Vagina (tissue), 2 donors: ENCODE measurements at regions not wholly inside any gene's neighbourhood (a gene's known extent, or its start where the extent isn't known, plus 50 kb on each side); places are given as distances from the start of the nearest gene placed in this dataset.

ENCODE experiments used
- DNase-seq, 2 donors: peaks; one replicate each; pipeline ENCODE4 v3.0.0-alpha.2; 2017; ENCODE audit errors: extremely low spot score in 2 of 2
- H3K27ac ChIP-seq: fragments of 200-600 bp; sonication (generic); one replicate; pipeline ENCODE4 v1.5.1; 2019
- H3K27me3 ChIP-seq: fragments of 200-600 bp; sonication (generic); one replicate; pipeline ENCODE4 v1.5.1; 2019
- H3K36me3 ChIP-seq, 2 donors: fragments of 200-600 bp; sonication (generic); one replicate each; pipeline ENCODE4 v1.5.1; 2017 to 2019
- H3K4me1 ChIP-seq: fragments of 200-600 bp; sonication (generic); one replicate; pipeline ENCODE4 v1.5.1; 2019
- H3K4me3 ChIP-seq, 2 donors: fragments of 200-600 bp; sonication (generic); 1 replicate in 1 of 2; 2 replicates in 1 of 2; pipeline ENCODE4 v1.5.1; 2016 to 2019
- H3K9me3 ChIP-seq: fragments of 200-600 bp; sonication (generic); one replicate; pipeline ENCODE4 v1.5.1; 2019
- POLR2A ChIP-seq, 2 donors: fragments of 450-650 bp; IDR thresholded peaks; one replicate each; pipeline ENCODE4 v1.6.1; 2017; ENCODE audit warnings: antibody characterized with exemption in 2 of 2, mild to moderate bottlenecking in 2 of 2, moderate library complexity in 2 of 2
- POLR2AphosphoS5 ChIP-seq, 2 donors: sonication (generic); formaldehyde crosslinking; IDR thresholded peaks; one replicate each; pipeline ENCODE4 v1.9.0; 2017; ENCODE audit warnings: antibody characterized with exemption in 2 of 2, mild to moderate bottlenecking in 2 of 2, low read depth in 1 of 2; ENCODE audit not compliant: insufficient read depth in 1 of 2
- intact Hi-C: fragments of 100-400 bp; cut with DNase I; formaldehyde crosslinking; loops from one replicate; pipeline ENCODE4 v1.15.1; 2023
- TF ChIP-seq, protein P1 (sequence below), 3 experiments: fragments of 450-650 bp in 2 of 3; fragments of 200-600 bp in 1 of 3; sonication (generic) in 1 of 3; IDR thresholded peaks; one replicate each; pipeline ENCODE4 v1.5.1; 2017 to 2019; ENCODE audit warnings: antibody characterized with exemption in 3 of 3, mild to moderate bottlenecking in 2 of 3, moderate library complexity in 2 of 3

DNA sequence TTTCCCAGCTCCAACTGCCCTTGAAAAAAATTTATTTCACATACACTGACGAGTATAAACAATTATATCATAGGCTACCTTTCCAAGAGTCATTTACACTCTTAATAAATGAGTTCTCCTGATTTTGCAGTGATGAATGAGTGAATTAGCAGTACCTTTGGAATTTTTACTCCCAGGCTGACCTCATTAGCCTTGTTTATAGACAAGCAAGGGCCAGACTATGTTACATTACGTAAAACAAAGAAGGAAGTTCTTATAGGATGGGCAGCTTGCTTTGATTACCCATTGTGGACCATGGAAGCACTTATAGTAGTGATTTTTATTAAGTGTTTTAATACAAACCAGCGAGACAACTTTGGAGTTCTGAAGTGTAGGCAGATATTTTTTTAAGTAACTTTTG, 112.9 kb upstream of the C1QTNF7 start:
- no peaks in the 10 kb centered on the region for H3K27me3 ChIP-seq
- no peaks in the 10 kb centered on the region for H3K4me1 ChIP-seq
- no peak overlapping the region for H3K27ac ChIP-seq
- TF ChIP-seq POLR2A (IDR thresholded peaks at IDR 0.05) (no peak), POLR2AphosphoS5 (IDR thresholded peaks at IDR 0.05; ENCODE audit: insufficient read depth in 1 of 2, low read depth in 1 of 2) (no peak)
- TF ChIP-seq, protein P1, sequence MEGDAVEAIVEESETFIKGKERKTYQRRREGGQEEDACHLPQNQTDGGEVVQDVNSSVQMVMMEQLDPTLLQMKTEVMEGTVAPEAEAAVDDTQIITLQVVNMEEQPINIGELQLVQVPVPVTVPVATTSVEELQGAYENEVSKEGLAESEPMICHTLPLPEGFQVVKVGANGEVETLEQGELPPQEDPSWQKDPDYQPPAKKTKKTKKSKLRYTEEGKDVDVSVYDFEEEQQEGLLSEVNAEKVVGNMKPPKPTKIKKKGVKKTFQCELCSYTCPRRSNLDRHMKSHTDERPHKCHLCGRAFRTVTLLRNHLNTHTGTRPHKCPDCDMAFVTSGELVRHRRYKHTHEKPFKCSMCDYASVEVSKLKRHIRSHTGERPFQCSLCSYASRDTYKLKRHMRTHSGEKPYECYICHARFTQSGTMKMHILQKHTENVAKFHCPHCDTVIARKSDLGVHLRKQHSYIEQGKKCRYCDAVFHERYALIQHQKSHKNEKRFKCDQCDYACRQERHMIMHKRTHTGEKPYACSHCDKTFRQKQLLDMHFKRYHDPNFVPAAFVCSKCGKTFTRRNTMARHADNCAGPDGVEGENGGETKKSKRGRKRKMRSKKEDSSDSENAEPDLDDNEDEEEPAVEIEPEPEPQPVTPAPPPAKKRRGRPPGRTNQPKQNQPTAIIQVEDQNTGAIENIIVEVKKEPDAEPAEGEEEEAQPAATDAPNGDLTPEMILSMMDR (IDR thresholded peaks at IDR 0.05) = no peak
- H3K9me3 ChIP-seq = no peaks in the 10 kb centered on the region
- H3K4me3 ChIP-seq = no peak overlapping the region
- H3K36me3 ChIP-seq = no peaks in the 10 kb centered on the region
- intact Hi-C loops = no loop called here
- DNase-seq = no peak

DNA sequence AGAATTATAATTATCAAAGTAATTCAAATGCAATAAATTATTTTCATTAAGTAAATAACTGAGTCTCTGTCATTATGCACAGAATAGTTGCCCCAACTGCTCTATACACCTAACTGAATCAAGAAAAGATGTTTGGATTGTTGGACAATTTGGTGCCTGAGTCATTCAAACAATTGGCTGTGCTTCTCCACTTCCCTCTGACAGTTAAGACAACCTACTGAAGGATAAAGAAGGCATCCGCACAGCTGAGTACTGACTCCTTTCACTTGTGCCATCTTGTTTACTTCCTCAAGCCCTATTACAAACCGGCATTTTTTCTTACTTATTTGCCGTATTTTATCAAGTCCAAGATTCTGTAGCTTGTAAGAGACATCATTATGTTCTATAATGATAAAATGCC, 110.6 kb upstream of the C1QTNF7 start:
- H3K27ac ChIP-seq = no peak overlapping the region
- no peaks in the 10 kb centered on the region for H3K36me3 ChIP-seq
- H3K4me1 ChIP-seq = no peaks in the 10 kb centered on the region
- DNase-seq = no peak
- TF ChIP-seq, protein P1 (IDR thresholded peaks at IDR 0.05) = no peak
- TF ChIP-seq POLR2A (IDR thresholded peaks at IDR 0.05) (no peak), POLR2AphosphoS5 (IDR thresholded peaks at IDR 0.05; ENCODE audit: insufficient read depth in 1 of 2, low read depth in 1 of 2) (no peak)
- intact Hi-C loops = no loop called here
- no peaks in the 10 kb centered on the region for H3K27me3 ChIP-seq
- H3K4me3 ChIP-seq = no peak overlapping the region
- H3K9me3 ChIP-seq = no peaks in the 10 kb centered on the region

DNA sequence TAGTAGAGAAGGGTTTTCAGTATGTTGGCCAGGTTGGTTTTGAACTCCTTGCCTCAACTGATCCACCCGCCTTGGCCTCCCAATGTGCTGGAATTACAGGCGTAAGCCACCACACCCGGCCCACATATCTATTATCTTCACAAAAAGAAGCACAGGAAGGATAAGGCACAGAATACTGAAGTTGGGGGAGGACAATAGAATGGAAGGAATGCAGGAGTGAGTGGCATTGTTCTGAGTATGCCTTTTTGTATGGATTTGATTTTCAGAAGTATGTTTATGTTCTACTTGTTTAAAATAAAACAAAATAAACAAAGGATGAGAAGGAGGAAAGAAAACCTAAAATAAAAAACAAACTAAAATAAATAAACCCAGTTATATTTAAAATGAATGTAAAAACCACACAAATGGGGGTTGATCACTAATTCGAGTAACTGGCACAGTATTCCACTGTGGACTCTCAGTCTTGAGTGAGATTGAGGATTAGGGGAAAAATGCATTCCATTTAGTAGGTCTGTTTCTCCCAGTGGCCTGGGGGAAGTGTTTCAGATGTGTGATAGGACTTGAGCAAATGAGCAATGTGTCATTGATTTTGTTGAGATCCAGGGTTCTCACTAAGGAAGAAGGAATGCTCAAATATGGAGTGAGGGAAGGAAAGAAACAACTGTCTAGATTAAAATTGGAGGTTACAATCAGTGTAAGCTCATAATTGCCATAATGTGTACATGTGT, 109.0 kb upstream of the C1QTNF7 start:
- H3K9me3 ChIP-seq = no peaks in the 10 kb centered on the region
- H3K36me3 ChIP-seq = no peaks in the 10 kb centered on the region
- TF ChIP-seq, protein P1 (IDR thresholded peaks at IDR 0.05) = no peak
- TF ChIP-seq POLR2A (IDR thresholded peaks at IDR 0.05) = no peak
- intact Hi-C loops = no loop called here
- no peak for DNase-seq
- no peak overlapping the region for H3K27ac ChIP-seq
- no peaks in the 10 kb centered on the region for H3K4me1 ChIP-seq
- no peaks in the 10 kb centered on the region for H3K27me3 ChIP-seq
- H3K4me3 ChIP-seq = no peak overlapping the region

DNA sequence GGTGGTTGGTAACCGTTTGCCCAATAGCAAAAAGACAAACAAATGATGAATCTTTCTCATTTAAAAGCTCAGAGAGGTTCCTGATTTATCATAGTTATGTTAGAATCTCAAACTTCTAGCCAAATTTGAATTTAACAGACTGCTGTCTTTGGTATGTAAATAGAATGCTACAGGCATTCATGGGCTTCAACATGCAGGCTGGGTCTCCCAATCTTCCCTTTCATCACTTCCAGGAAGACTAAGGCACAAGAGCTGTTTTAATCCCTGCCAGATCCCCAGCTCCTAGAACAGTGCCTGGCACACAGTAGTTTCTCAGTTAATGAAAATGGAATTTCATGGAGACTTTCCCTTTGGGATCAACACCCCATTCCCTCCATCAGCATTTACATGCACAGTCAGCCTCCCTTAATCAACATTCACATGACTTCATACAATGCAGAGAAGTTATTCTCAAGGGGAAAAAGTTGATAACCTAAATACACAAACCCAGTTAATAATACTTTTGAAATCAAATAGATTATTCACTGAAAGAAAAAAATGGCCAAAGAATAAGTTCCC, 107.6 kb upstream of the C1QTNF7 start:
- intact Hi-C loops = no loop called here
- TF ChIP-seq POLR2AphosphoS5 (IDR thresholded peaks at IDR 0.05; ENCODE audit: insufficient read depth in 1 of 2, low read depth in 1 of 2) = no peak
- no peak for TF ChIP-seq POLR2A (IDR thresholded peaks at IDR 0.05)
- TF ChIP-seq, protein P1 (IDR thresholded peaks at IDR 0.05) = no peak

DNA sequence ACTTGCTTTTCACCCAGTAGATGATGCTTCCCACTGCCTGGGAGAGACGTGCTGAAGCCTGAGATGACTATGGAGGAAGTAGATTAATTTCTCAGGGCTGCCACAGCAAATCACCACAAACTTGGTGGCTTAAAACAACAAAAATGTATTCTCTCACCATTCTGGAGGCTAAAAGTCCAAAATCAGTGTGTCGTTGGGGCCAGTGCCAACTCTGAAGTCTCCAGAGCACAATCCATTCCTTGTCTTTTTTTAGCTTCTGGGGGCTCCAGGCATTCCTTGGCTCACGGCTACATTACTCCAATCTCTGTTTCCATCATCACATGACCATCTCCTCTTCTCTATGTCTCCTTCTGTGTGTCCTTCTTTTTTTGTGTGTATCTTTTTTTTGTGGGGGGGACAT, 105.8 kb upstream of the C1QTNF7 start:
- Histone ChIP-seq H3K4me1 (no peaks in the 10 kb centered on the region), H3K4me3 (no peak overlapping the region), H3K36me3 (no peaks in the 10 kb centered on the region), H3K9me3 (no peaks in the 10 kb centered on the region), H3K27ac (no peak overlapping the region), H3K27me3 (no peaks in the 10 kb centered on the region)
- no peak for TF ChIP-seq POLR2A (IDR thresholded peaks at IDR 0.05)
- intact Hi-C loops = no loop called here
- no peak for DNase-seq

More for the DNA sequence above, 107.6 kb upstream of the C1QTNF7 start:
- Histone ChIP-seq H3K27ac (no peak overlapping the region), H3K4me3 (no peak overlapping the region), H3K4me1 (no peaks in the 10 kb centered on the region), H3K9me3 (no peaks in the 10 kb centered on the region), H3K27me3 (no peaks in the 10 kb centered on the region), H3K36me3 (no peaks in the 10 kb centered on the region)
- no peak for DNase-seq
